GM12874 (cell line): ENCODE measurements at regions not wholly inside any gene's neighbourhood (a gene's known extent, or its start where the extent isn't known, plus 50 kb on each side); places are given as distances from the start of the nearest gene placed in this dataset.

Experiments used
- CTCF ChIP-seq: IDR thresholded peaks from 2 replicates; pipeline ENCODE4 v1.5.1; 2011; ENCODE audit warnings: low read depth, mild to moderate bottlenecking, control low read depth, low read length, moderate library complexity; ENCODE audit not compliant: insufficient read depth

GRCh38 chr1:83735526-83735925 lies 263.4 kb downstream of the TTLL7 start:
- TF ChIP-seq CTCF: no peak

GRCh38 chr1:83734420-83734819 lies 264.5 kb downstream of the TTLL7 start:
- TF ChIP-seq CTCF: no peak

GRCh38 chr1:83725735-83726360 lies 273.1 kb downstream of the TTLL7 start:
- no peak for TF ChIP-seq CTCF

GRCh38 chr1:83718338-83718737 lies 280.6 kb downstream of the TTLL7 start:
- TF ChIP-seq CTCF: no peak

- TF ChIP-seq CTCF: no peak
Measured at GRCh38 chr1:83717785-83718184, 281.1 kb downstream of the TTLL7 start.

- TF ChIP-seq CTCF: no peak
Measured at GRCh38 chr1:83716641-83717040, 282.3 kb downstream of the TTLL7 start.

GRCh38 chr1:83715550-83715949 lies 283.4 kb downstream of the TTLL7 start:
- TF ChIP-seq CTCF: no peak

- no peak for TF ChIP-seq CTCF
Measured at GRCh38 chr1:83709662-83710061, 289.3 kb downstream of the TTLL7 start.
